ENCODE measurements at regions not wholly inside any gene's neighbourhood (a gene's known extent, or its start where the extent isn't known, plus 50 kb on each side); places are given as distances from the start of the nearest gene placed in this dataset.

GRCh38 chr1:5393146-5393545 is 599.1 kb downstream of the NPHP4 start:
- no peak for DNase-seq

DNA sequence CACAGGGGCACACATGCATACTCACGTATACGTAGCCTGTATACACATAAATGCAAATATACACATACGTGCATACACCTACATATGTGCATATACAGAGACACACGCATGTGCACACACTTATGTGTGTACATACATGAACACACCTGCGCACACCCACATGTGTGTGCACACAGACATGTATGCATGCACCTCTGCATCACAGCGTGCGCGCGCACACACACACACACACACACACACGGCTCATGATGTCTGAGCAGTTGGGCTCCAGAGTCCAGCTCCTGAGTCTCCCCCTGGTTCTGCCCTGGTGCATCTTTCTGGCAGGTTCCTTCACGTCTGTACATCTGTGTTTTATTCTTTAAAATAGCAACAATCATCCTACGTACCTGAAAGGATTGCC is 600.5 kb downstream of the NPHP4 start:
- DNase-seq: no peak

DNA sequence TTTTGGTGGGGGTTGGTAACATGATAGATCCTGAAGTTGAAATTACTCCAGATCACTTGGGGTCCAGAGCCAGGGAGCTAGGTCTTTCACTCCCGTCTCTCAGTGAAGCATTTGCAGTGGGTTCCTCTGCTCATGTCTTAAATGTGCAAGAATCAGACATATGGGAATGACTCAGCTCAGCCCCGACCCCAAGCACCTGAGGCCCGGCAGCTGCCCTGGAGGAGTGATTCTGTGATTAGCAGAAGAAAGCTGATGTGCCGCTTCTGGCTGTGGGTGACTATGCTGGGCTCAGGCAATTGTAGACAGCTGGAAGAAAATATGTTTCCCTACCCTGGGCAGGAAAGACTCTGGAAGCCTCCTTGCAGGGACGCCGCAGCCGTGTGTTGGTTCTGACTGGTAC is 601.7 kb downstream of the NPHP4 start:
- DNase-seq: no peak

GRCh38 chr1:5389101-5389885 is 602.9 kb downstream of the NPHP4 start:
- no peak for DNase-seq

DNA sequence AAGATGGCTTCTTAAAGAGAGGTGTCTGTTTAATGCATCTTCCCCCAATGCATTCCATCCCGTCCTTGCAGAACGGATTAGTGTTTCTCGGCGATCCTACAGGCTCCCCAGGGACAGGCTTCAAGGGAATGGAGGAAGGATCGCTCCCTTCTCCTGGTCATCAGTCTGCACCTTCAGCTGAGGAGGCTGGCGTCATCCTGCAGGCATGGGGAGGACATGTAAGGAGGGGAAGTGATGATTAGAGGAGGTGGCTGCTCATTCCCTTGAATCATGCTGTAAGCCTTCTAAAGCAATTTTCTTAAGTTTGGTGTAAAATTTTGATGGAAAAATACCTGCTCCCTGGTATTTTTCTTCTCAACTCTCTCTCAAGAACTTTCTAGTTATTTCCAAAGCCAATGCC is 603.6 kb downstream of the NPHP4 start:
- DNase-seq: no peak

DNA sequence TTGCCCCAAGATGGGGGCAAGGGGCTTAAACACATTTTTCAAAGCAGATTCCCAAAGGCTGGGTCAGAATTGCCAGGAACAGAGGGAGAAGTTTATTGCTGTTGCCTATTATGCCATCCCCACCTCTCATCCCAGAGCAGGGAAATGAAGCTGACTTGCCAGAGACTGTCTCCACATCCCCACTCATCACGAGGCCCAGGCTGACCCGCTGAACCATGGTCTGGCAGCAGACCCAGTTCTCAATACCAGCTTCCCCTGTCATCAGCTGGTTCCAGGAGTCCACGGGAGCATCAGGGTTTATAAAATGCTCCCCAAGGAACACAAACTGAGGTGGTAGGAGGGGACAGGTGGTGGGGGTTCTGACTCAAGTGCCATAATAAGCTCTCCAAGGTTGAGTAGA is 605.9 kb downstream of the NPHP4 start:
- DNase-seq: no peak

DNA sequence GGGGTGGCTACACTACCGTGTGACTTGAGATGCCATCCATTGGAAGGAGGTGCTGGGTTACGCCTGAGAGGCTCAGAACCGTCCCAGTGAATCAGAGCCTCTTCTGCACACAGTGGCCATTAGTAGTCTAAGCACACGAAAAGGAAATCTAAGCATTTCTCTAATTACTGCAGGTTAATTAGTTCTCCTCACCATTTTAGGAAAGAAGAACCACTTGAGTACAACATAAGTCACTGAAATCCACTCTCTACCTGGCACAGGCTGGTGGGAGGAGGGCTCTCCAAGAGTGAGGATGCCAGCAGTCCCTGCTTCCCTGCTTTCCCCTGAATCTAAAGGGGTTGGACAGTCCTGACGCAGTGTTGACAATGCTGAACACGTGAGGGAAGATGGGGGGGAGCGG is 606.3 kb downstream of the NPHP4 start:
- no peak for DNase-seq

GRCh38 chr1:5385096-5385799 is 607.0 kb downstream of the NPHP4 start:
- no peak for DNase-seq

DNA sequence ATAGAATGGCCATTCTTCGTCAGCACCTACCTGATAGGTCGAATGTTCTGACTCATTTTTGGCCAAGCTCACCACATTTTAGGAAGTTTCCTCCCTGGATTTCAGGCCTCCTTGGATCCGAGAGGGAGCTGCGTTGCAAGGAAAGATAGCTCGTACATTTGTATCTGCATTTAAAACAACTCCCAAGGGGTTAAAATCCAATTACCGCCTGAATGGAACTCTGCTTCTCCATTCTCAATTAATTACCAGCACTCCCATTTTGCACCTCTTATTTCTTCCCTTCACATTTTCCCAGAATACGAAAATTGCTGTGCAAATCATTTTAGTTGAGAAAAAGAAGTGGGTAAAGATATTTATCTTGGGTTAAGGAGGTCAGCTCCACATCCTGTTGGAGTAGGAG is 610.7 kb downstream of the NPHP4 start:
- no peak for DNase-seq

DNA sequence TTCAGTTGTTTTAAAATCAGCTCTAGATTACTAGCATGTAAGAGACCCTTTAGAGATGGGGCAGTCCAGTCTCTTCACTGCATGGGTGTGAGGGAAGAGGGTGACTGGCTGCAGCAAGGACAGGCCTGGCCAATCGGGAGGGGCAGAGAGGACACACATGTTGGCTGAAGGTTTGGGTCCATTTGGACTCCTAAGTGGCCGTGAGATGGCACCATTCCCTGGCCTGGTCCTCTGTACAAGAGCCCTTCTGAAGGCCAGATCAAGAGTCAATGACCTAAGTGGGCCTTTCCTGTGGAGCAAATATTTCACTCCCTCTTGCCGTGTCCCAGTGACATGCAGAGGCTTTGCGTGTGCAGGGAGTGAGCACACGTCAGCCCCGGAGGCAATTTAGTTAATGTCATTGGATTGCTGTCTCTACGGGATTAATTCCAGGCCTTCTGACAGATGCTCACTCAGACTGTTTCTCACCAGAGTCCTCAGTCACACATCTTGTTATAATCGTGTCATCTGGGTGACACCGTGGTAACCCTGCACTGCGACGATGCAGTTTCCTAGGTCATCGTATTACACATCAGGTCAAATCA is 613.0 kb downstream of the NPHP4 start:
- no peak for DNase-seq

DNA sequence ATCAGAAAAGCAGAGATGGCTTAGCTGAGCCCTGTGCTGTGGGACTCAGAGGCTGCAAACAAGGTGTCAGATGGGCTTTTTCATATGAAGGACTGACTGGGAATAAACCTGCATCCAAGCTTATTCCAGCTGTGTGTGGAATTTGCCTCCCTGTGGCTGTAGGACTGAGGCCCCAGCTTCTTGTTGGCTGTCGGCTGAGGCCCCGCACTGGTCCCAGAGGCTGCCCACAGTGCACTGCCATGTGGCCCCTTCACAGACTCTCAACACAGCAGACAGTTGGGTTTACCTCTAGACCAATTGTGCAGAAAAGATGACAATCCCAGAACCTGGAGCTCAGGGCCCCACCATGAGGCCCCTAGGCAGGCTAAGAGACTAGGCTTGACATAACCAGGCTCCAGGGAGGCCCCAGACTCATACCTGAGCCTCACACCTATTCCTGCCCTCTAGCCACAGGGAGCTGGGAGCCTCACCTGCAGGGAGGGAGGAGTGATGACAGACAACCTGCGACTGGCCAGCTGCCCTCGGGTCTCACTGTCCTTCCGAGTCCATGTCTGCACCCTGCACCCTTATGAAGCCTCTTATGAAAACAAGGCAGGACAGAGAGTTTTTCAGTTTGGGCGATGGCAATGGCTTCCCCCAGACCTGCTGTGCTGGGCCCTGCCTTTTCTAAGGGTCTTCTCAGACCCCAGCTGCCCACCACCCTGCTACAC is 615.5 kb downstream of the NPHP4 start:
- DNase-seq: no peak

- no peak for DNase-seq
These were observed 616.7 kb downstream of the NPHP4 start for GRCh38 chr1:5375481-5375880.

DNA sequence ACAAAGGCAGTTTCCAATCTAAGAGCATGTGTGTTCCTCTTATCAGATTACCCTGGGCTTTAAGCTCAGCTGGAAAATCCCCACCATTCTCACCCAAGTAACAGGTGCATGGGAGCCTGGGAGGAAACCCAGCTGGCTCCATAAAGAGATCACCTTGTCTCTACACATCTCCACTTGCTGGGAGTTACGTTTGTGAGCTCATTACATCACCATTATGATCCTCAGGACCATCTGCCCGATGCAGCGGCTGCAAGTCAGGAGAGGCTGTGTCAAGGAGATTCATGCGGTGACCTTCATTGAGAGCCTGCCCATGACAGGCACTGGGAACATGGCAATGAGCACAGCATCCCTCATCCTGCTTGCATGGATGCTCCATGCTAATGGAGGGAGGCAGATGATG is 618.0 kb downstream of the NPHP4 start:
- no peak for DNase-seq

GRCh38 chr1:5373281-5373680 is 618.9 kb downstream of the NPHP4 start:
- no peak for DNase-seq

GRCh38 chr1:5371270-5371669 is 621.0 kb downstream of the NPHP4 start:
- no peak for DNase-seq

- DNase-seq: no peak
These were observed 621.9 kb downstream of the NPHP4 start for GRCh38 chr1:5370311-5370710.

DNA sequence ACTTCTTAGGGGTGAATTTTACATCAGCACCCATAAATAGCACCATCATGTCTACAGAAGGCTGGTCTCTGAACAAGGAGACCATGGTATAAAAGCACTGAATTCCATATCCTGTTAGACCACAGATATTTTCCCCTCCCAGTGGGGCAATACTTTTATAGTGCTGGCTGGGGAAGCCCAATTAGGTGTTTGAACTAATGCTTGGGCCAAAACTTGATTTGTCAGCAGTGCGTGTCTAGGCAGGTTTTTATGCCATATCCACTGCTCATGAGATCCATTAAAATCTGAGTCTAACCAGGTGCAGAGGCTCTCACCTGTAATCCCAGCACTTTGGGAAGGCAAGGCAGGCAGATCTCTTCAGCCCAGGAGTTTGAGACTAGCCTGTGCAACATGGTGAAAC is 623.0 kb downstream of the NPHP4 start:
- DNase-seq: no peak

DNA sequence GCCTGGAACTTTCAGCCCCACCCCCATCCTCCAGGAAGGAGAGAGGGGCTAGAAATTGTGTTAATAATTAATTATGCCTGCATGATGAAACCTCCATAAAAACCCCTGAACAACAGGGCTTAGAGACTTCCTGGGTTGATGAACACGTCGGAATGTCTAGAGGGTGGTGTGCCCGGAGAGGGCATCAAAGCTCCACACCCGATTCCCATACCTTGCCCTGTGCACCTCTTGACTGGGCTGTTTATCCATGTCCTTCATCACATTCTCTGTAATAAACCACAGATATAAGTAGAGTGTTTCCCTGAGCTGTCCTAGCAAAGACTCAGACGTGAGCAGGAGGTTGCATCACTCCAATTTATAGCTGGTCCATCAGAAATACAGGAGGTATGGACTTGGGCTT is 624.0 kb downstream of the NPHP4 start:
- DNase-seq: no peak

DNA sequence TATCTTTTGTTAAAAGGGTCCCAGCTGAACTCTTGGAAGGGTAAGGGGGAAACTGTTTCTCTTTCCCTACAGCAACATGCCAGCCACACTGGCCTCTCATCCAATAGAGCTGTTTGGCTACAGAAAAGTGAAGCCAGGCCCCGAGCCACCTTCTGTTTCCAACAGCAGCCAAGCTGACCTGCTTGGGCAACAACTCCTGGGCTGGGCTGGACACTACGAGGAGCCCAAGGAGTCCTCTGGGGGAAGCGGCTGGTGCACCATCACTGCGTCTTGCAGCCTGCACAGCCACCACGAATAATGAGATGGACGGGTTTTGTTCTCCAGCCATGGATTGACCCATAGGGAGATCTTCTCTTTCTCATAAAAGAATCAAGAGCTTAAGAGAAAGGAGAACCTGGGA is 624.9 kb downstream of the NPHP4 start:
- no peak for DNase-seq

GRCh38 chr1:5365751-5366150 is 626.5 kb downstream of the NPHP4 start:
- no peak for DNase-seq

DNA sequence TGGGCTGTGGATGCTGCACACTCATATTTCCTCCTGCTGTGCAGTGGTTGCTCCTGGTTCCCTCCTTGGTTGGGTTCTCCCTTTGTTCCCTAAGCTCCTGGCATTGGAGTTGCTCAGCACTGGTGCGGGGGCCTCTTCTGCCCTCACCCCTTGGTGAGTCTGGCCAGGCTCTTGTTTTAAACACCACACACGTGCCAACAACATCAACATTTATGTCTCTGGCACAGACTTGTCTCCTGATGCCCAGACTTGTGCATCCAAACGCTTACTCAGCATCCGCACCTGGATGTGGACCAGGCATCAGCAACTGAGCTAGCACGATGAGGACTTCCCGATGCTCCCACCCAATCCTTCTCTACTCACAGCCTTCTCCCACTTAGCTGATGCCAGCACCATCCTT is 627.6 kb downstream of the NPHP4 start:
- DNase-seq: no peak

DNA sequence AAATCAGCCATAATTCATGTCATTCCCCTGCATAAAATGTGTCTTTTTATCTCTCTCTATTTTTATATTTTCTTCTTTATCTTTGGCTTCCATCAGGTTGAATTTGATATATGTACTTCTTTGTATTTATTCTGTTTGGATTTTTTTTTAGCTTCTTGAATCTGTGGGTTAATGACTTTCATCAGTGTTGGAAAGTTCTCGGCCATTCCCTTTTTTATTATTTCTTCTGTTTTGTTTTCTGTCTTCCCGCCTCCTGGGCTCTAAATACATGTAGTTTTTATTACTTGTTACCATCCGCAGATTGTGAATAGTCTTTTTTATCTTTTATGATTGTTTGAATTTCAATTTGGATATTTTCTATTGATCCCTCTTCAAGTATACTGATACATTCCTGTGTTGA is 637.5 kb downstream of the NPHP4 start:
- DNase-seq: no peak

DNA sequence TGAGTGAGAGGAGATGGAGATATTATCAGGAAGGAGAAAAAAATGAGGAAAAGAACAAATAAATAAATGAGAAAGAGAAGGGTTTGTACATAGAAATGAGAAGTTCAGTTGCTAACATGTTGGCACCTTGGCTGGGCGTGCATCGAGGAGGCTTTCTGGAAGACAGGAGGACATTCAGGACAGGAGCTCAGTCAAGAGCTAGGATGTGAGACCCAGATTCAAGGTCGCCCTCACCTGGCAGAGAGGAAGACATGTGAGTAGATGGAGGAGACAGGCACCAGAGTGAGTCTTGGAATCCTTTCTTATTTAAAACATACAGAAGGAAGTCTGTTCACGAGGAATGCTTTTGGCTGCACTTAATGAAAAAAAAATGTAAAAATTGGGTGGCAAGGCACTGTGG is 640.9 kb downstream of the NPHP4 start:
- no peak for DNase-seq

- no peak for DNase-seq
These were observed 642.7 kb downstream of the NPHP4 start for GRCh38 chr1:5349526-5349925.

All from Kasumi-1 (cell line).